GM18951 (cell line): ENCODE measurements at regions not wholly inside any gene's neighbourhood (a gene's known extent, or its start where the extent isn't known, plus 50 kb on each side); places are given as distances from the start of the nearest gene placed in this dataset.

Experiments used
- POLR2A ChIP-seq: IDR thresholded peaks from 4 replicates; pipeline ENCODE4 v1.6.1; 2011; ENCODE audit warnings: mild to moderate bottlenecking; ENCODE audit not compliant: insufficient read length, insufficient read depth; ENCODE audit errors: extremely low read depth
- in situ Hi-C: fragments of 300-500 bp; cut with MboI; formaldehyde crosslinking; loops from one replicate; pipeline ENCODE4 v1.12.0; 2022; ENCODE audit warnings: low sequenced_read_pairs, mixed read lengths, inconsistent platforms; ENCODE audit not compliant: unreplicated experiment

DNA sequence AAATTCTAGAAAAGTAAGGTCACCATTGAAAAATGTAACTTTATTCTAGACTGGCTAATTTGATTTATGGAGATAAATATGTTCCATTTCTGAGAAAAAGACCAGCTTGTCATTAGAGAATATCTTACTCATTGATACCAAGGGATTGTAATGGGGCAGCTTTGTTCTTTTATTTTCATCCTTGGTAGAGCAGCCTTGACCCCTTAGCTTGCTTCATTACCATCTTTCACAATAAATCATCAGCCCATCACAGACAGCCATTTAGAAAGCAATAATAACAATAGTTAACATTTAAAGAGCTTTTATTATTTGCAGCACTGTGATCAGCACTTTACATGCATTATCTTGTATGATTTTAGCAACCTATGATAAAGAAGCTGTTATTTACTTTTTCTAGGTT, 253.6 kb downstream of the C3orf38 start:
- in situ Hi-C loops, result no loop called here
- TF ChIP-seq POLR2A, result no peak

- in situ Hi-C loops, result no loop called here
- TF ChIP-seq POLR2A, result no peak
Measured at GRCh38 chr3:88408097-88408496, 258.3 kb downstream of the C3orf38 start.

DNA sequence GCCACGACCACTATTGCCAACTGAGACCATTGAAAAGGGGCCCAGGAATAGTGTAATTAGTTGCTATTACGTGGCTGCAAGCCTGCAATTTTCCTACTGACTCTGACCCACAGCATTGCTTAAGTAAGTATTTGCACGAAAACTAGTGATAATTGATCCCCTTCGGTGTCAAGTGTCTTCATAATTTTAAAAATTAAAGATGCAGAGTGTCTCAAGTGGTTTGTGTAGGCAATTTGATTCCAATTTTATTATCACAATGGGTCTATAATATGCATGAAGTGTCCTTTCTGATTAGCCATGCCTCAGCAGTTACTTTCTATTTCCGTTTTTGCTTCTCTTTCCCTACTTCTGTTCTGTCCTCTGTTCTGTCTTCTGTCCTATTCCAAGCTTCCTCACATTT, 259.2 kb downstream of the C3orf38 start:
- in situ Hi-C loops, result no loop called here
- TF ChIP-seq POLR2A, result no peak

GRCh38 chr3:88410259-88410658, 260.5 kb downstream of the C3orf38 start:
- in situ Hi-C loops, result no loop called here
- no peak for TF ChIP-seq POLR2A

GRCh38 chr3:88412346-88412745, 262.6 kb downstream of the C3orf38 start:
- in situ Hi-C loops, result no loop called here

DNA sequence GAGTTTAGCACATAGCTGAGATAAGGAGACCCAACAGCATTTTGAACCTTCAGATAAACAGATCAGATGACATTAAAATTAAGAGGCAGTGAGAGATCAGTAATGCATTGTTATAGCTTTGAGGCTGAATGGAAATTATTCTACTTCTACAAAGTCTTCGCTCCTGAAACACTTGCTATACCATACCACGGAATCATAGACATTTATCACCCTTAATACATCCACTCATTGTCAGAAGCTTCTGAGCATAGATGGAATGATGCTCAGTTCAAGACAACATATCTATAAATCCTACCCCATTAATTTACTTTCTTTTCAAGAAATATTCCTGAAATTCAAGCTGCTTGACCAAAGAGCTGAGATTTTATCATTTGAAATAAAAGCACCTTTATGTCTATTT, 266.7 kb downstream of the C3orf38 start:
- no peak for TF ChIP-seq POLR2A
- in situ Hi-C loops, result no loop called here

More at GRCh38 chr3:88412346-88412745, 262.6 kb downstream of the C3orf38 start:
- TF ChIP-seq POLR2A, result no peak

GRCh38 chr3:88418219-88418618, 268.5 kb downstream of the C3orf38 start:
- in situ Hi-C loops, result no loop called here
- TF ChIP-seq POLR2A, result no peak

- in situ Hi-C loops, result no loop called here
- no peak for TF ChIP-seq POLR2A
Measured at GRCh38 chr3:88433568-88433967, 283.8 kb downstream of the C3orf38 start.

- in situ Hi-C loops, result no loop called here
- TF ChIP-seq POLR2A, result no peak
Measured at GRCh38 chr3:88434001-88434400, 284.2 kb downstream of the C3orf38 start.

DNA sequence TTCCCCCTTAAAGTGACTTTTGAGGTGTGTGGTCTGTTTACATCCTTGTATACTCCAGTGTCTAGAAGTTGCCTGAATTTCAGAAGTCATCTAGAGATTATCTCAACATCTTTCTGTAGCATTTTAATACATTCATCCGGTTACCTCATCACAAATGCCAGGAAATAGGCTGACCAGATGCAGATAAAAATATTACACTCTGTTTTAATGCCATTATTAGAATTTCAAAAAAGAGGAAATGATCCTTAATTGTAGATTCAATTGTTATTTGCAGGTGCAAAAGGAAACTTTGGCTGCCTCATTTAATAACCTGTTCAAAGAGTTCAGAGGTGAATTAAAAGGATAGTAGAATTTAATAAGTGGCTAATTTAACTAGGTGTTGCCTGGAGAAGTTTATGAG, 290.9 kb downstream of the C3orf38 start:
- in situ Hi-C loops, result no loop called here
- TF ChIP-seq POLR2A, result no peak

GRCh38 chr3:88443066-88443465, 293.3 kb downstream of the C3orf38 start:
- in situ Hi-C loops, result no loop called here
- no peak for TF ChIP-seq POLR2A

GRCh38 chr3:88444251-88444650, 294.5 kb downstream of the C3orf38 start:
- in situ Hi-C loops, result no loop called here
- TF ChIP-seq POLR2A, result no peak

DNA sequence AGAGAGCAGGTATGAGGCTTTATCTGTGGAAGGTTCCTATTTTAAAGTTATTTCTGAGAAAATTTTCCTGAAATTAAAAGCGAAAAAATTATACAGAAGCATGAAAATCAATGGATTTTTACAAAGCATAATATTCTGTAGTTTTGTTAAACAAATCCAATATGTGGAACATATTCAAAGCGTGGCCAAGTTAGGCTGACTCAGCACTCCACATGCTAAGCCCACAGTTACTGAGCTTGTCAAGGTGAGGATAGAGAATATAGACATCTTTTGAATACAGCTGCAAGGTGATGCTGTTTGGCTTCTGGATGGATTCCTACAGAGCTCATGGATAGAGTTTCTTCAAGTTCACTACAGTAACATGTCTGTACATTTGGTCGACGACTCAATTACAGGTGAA, 302.5 kb downstream of the C3orf38 start:
- in situ Hi-C loops, result no loop called here
- TF ChIP-seq POLR2A, result no peak

- TF ChIP-seq POLR2A, result no peak
- in situ Hi-C loops, result no loop called here
Measured at GRCh38 chr3:88460369-88460768, 310.6 kb downstream of the C3orf38 start.

DNA sequence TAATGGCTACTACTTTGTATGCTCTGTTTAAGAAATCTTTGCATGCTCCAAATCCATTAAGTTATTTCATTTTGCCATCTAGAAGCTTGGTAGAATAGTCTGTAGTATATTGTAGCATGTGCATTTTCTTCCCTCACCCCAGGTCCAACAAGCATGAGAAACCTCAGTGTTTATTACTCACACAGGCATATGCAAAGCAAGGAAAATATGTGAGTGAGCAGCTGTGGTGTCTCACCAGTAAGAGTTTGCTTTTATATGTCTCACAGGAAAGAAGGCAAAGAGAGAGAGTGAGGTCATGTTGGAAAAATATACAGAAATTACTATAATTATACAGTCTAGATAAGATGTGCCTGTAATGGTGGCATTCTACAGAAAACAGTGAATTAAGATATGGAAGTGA, 312.5 kb downstream of the C3orf38 start:
- in situ Hi-C loops, result no loop called here

More for the DNA sequence above, 312.5 kb downstream of the C3orf38 start:
- TF ChIP-seq POLR2A, result no peak
